HepG2 (cell line): ENCODE measurements at regions not wholly inside any gene's neighbourhood (a gene's known extent, or its start where the extent isn't known, plus 50 kb on each side); places are given as distances from the start of the nearest gene placed in this dataset.

Experiments used
- MAZ ChIP-seq, 2 experiments: sonication (generic) in 1 of 2; formaldehyde crosslinking in 1 of 2; IDR thresholded peaks; 2 replicates each; pipeline versions ENCODE4 v1.5.0 to v1.6.1; 2012 to 2020; ENCODE audit warnings: low read depth in 2 of 2, mild to moderate bottlenecking in 2 of 2, borderline replicate concordance in 1 of 2, improper control_type of control experiment in 1 of 2, low read length in 1 of 2, missing genetic modification reagents in 1 of 2, moderate library complexity in 1 of 2
- ZNF766 ChIP-seq: sonication (generic); formaldehyde crosslinking; IDR thresholded peaks from 2 replicates; pipeline ENCODE4 v1.5.0; 2020; ENCODE audit warnings: missing genetic modification reagents, borderline replicate concordance

DNA sequence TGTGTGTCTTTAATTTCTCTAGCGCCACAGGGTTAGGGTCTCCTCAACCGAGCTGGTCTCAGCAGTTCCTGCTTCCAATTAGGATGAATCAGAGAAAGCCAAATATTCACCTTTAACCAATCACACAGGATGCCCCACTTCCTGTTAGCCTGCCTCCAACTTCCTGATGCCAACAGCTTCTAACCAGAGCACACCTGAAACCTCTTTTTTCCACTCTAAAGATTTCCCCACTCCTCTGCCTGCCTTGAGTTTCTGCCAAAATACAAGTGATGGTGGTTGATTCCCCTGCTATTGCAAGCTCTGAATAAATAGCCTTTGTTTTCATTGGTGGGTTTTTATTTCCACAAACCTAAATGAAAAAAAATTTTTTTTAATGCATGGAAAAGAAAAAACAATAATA, 144.7 kb upstream of the UST start:
- TF ChIP-seq MAZ (IDR thresholded peaks at IDR 0.05; ENCODE audit: borderline replicate concordance, low read depth, low read length) (no peak), MAZ (CRISPR knock-in tag; IDR thresholded peaks at IDR 0.05; ENCODE audit: low read depth) (no peak), ZNF766 (CRISPR knock-in tag) (no peak)
